Heart right ventricle (tissue), 16 donors: ENCODE measurements at regions not wholly inside any gene's neighbourhood (a gene's known extent, or its start where the extent isn't known, plus 50 kb on each side); places are given as distances from the start of the nearest gene placed in this dataset.

Experiments
- ATAC-seq, 8 donors: fragments of 200-7000 bp; cut with Tn5 transposase; one replicate each; pipeline ENCODE4 v1.9.1; 2020; ENCODE audit warnings: mild to moderate bottlenecking in 8 of 8, moderate library complexity in 8 of 8, moderate number of reproducible peaks in 1 of 8
- DNase-seq, 2 donors: peaks; one replicate each; pipeline ENCODE4 v3.0.0-alpha.2; 2020
- H3K27ac ChIP-seq, 10 donors: fragments of 200-600 bp; sonication (generic) in 2 of 10; one replicate each; pipeline versions ENCODE4 v1.5.0 to v1.8.0; 2020 to 2022; ENCODE audit warnings: mild to moderate bottlenecking in 3 of 10
- H3K27me3 ChIP-seq, 7 donors: fragments of 200-600 bp; one replicate each; pipeline ENCODE4 v1.8.0; 2021 to 2022; ENCODE audit warnings: mild to moderate bottlenecking in 2 of 7
- H3K36me3 ChIP-seq, 9 donors: fragments of 200-600 bp; sonication (generic) in 1 of 9; one replicate each; pipeline versions ENCODE4 v1.5.0 to v1.8.0; 2020 to 2022; ENCODE audit warnings: mild to moderate bottlenecking in 2 of 9
- H3K4me1 ChIP-seq, 9 donors: fragments of 200-600 bp; sonication (generic) in 1 of 9; one replicate each; pipeline versions ENCODE4 v1.5.0 to v1.8.0; 2020 to 2022; ENCODE audit warnings: mild to moderate bottlenecking in 4 of 9
- H3K4me3 ChIP-seq, 10 donors: fragments of 200-600 bp; sonication (generic) in 2 of 10; one replicate each; pipeline versions ENCODE4 v1.5.0 to v1.8.0; 2020 to 2022; ENCODE audit warnings: mild to moderate bottlenecking in 7 of 10, moderate library complexity in 2 of 10
- H3K9me3 ChIP-seq, 11 donors: fragments of 200-600 bp in 10 of 11; sonication (generic) in 2 of 11; one replicate each; pipeline versions ENCODE4 v1.5.0 to v1.8.0; 2013 to 2022; ENCODE audit warnings: mild to moderate bottlenecking in 2 of 11, control low read depth in 1 of 11, moderate library complexity in 1 of 11
- CTCF ChIP-seq, 9 donors: fragments of 200-600 bp; sonication (generic) in 2 of 9; IDR thresholded peaks; one replicate each; pipeline versions ENCODE4 v1.5.0 to v1.8.0; 2021 to 2022; ENCODE audit warnings: antibody characterized with exemption in 9 of 9, mild to moderate bottlenecking in 5 of 9, moderate library complexity in 1 of 9
- WGBS, 2 donors: extraction: QIAGEN DNeasy Blood & Tissue Kit; methylation state at CpG; one replicate each; pipeline ENCODE4 v1.1.7; 2013; ENCODE audit warnings: inconsistent platforms in 1 of 2; 5-methylcytosine and 5-hydroxymethylcytosine counted together
- intact Hi-C, 10 donors: fragments of 100-400 bp; cut with DNase I; formaldehyde crosslinking; loops; one replicate each; pipeline versions ENCODE4 v1.11.1 to v1.14.2; 2022
- donor health status: Arrhythmogenic right ventricular cardiomyopathy.
- donor health status: ischemic (EF 13 %, LVEDD 7.1; RV severe dilation, severe dysfunction).
- donor health status: healthy with polysubstance abuse.
- donor health status: DM: no; HTN: yes; CAD: no.
- donor health status: DM: no; HTN: no; CAD: no.
- donor health status: ischemic (EF 25% LVEDD 6.9; RV normal size, moderate dysfunction).
- donor health status: ischemic (EF 25% LVEDD 5.7; RV mildly dilated, moderate dysfunction).
- donor health status: healthy.
- donor health status: DM: yes; HTN: yes; CAD: no.
- donor health status: Ischemic cardiomyopathy.
- donor health status: ischemic (EF 35%, LVEDD 5.7; RV mildly dilated, moderate dysfunction).
- donor health status: nonischemic (EF 11% LVEDD 7.7; RV severe dilation, severe dysfunction).
- donor health status: DM: yes; HTN: yes; CAD: no.
- donor health status: PGD.
- donor health status: ischemic (EF 29% LVEDD 5.4; RV normal size, mild dysfunction).
- donor health status: nonischemic (EF 23%, LVEDD 6.1; RV moderate dilation, normal function).

DNA sequence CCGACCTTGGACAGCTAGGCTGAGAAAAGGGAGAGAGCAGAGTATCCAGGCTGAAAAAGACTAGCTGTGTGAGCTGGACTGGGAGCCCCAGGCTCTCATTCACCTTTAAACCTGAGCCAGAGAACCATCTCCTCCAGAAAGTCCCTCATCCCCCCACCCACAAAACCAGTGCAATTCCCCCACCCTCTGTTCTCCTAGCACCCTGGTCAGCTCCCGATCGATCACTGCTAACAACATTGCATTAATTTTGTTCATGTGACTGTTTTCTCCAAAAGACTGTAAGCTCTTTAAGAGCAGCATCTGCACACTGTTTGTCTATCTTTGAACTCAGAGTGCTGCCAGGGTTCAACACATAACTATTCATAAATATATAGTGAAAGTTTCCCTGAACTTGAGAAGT, 67.1 kb upstream of the NFASC start:
- intact Hi-C loops = loop anchor here in 1 of 10 donors (10.0 kb wide), 1 partner anchor 251 kb away; no protein-coding TSS in a partner anchor
- Histone ChIP-seq H3K4me1 (peaks cover 0 to 13% (median 4%) of the 10 kb centered on the region in 9 donors), H3K27me3 (peaks cover 0 to 21% (median 10%) of the 10 kb centered on the region in 7 donors), H3K4me3 (no peak overlapping the region), H3K27ac (no peak overlapping the region), H3K9me3 (no peaks in the 10 kb centered on the region), H3K36me3 (no peaks in the 10 kb centered on the region)
- DNase-seq (no peak), ATAC-seq (no peak)
- no peak for TF ChIP-seq CTCF (IDR thresholded peaks at IDR 0.05)
- WGBS, 2 donors = 76 to 82% methylated on average over 3 of the region's 3 CpGs

- DNase-seq (peak; percentile 80 to 85), ATAC-seq (peak; percentile 93 to 98 (median 96))
- no peak overlapping the region for H3K27ac ChIP-seq
- no peaks in the 10 kb centered on the region for H3K36me3 ChIP-seq
- peak overlapping the region in 9 of 10 donors; percentile 16 to 59 (median 51) for H3K4me3 ChIP-seq
- no peaks in the 10 kb centered on the region for H3K9me3 ChIP-seq
- TF ChIP-seq CTCF (IDR thresholded peaks at IDR 0.05) = peak; percentile 86 to 99 (median 96)
- intact Hi-C loops = loop anchor here (1.0 to 10.0 kb wide), 12 partner anchors 134 to 450 kb away; no protein-coding TSS in a partner anchor
- 4% methylated on average over 23 of the region's 23 CpGs for WGBS, 2 donors
- peaks cover 0 to 13% (median 4%) of the 10 kb centered on the region in 9 donors for H3K4me1 ChIP-seq
- no peaks in the 10 kb centered on the region for H3K27me3 ChIP-seq
These were observed 63.5 kb upstream of the NFASC start for GRCh38 chr1:204806943-204807687.

GRCh38 chr1:204809488-204809887, 61.2 kb upstream of the NFASC start:
- Histone ChIP-seq H3K36me3 (no peaks in the 10 kb centered on the region), H3K27ac (no peak overlapping the region), H3K27me3 (no peaks in the 10 kb centered on the region), H3K9me3 (no peaks in the 10 kb centered on the region), H3K4me1 (peaks cover 4 to 30% (median 17%) of the 10 kb centered on the region in 9 donors), H3K4me3 (no peak overlapping the region)
- 89 to 100% methylated on average over 1 of the region's 1 CpG for WGBS, 2 donors
- no peak for TF ChIP-seq CTCF (IDR thresholded peaks at IDR 0.05)
- intact Hi-C loops = loop anchor here in 8 of 10 donors (5.0 to 10.0 kb wide), 6 partner anchors 133 to 448 kb away; no protein-coding TSS in a partner anchor
- DNase-seq (no peak), ATAC-seq (no peak)

- Histone ChIP-seq H3K4me1 (peaks cover 0 to 28% (median 17%) of the 10 kb centered on the region in 9 donors), H3K27ac (no peak overlapping the region), H3K9me3 (peaks cover 0 to 10% (median 0%) of the 10 kb centered on the region in 11 donors), H3K4me3 (no peak overlapping the region), H3K36me3 (no peaks in the 10 kb centered on the region), H3K27me3 (no peaks in the 10 kb centered on the region)
- peak in 2 of 8 donors; percentile 14 to 21 for ATAC-seq
- 33% methylated on average over 1 of the region's 1 CpG for WGBS, 2 donors
- TF ChIP-seq CTCF (IDR thresholded peaks at IDR 0.05) = no peak
- intact Hi-C loops = loop anchor here in 2 of 10 donors (2.0 to 5.0 kb wide), 2 partner anchors 74 to 128 kb away; no protein-coding TSS in a partner anchor
- no peak for DNase-seq
These were observed 57.8 kb upstream of the NFASC start for GRCh38 chr1:204812842-204813241.
